Colonic mucosa (tissue), 4 donors: ENCODE measurements at regions not wholly inside any gene's neighbourhood (a gene's known extent, or its start where the extent isn't known, plus 50 kb on each side); places are given as distances from the start of the nearest gene placed in this dataset.

ENCODE experiments used
- DNase-seq: peaks from one replicate; pipeline ENCODE4 v3.0.0-alpha.2; 2020
- H3K27ac ChIP-seq: fragments of 200-600 bp; one replicate; pipeline ENCODE4 v1.8.0; 2021
- H3K27me3 ChIP-seq: fragments of 200-600 bp; one replicate; pipeline ENCODE4 v1.8.0; 2021
- H3K36me3 ChIP-seq: fragments of 200-600 bp; one replicate; pipeline ENCODE4 v1.8.0; 2021
- H3K4me1 ChIP-seq: fragments of 200-600 bp; one replicate; pipeline ENCODE4 v1.8.0; 2021; ENCODE audit warnings: mild to moderate bottlenecking
- H3K4me3 ChIP-seq: fragments of 200-600 bp; one replicate; pipeline ENCODE4 v1.8.0; 2021
- H3K9ac ChIP-seq, 2 donors: one replicate each; pipeline ENCODE4 v1.7.0; 2013; ENCODE audit warnings: control low read depth in 2 of 2, low read depth in 2 of 2, low read length in 2 of 2
- H3K9me3 ChIP-seq: fragments of 200-600 bp; one replicate; pipeline ENCODE4 v1.8.0; 2021
- CTCF ChIP-seq: fragments of 200-600 bp; IDR thresholded peaks from one replicate; pipeline ENCODE4 v1.8.0; 2022; ENCODE audit warnings: antibody characterized with exemption, mild to moderate bottlenecking
- intact Hi-C: fragments of 100-400 bp; cut with DNase I; formaldehyde crosslinking; loops from one replicate; pipeline ENCODE4 v1.14.1; 2022
- donor health status: healthy.
- donor health status: DM: no; HTN: no; CAD: no.
- donor health status: DM: no; HTN: no; CAD: no.

- Histone ChIP-seq H3K36me3 (no peaks in the 10 kb centered on the region), H3K27me3 (no peaks in the 10 kb centered on the region), H3K9ac (no peak overlapping the region), H3K4me1 (no peaks in the 10 kb centered on the region), H3K4me3 (no peak overlapping the region), H3K9me3 (no peaks in the 10 kb centered on the region), H3K27ac (no peak overlapping the region)
- no peak for TF ChIP-seq CTCF
- intact Hi-C loops: no loop called here
- no peak for DNase-seq
Observed at GRCh38 chr18:8977701-8978100, 124.8 kb upstream of the NDUFV2 start.

GRCh38 chr18:8978394-8978793 lies 124.1 kb upstream of the NDUFV2 start:
- no peaks in the 10 kb centered on the region for H3K36me3 ChIP-seq
- no peaks in the 10 kb centered on the region for H3K27me3 ChIP-seq
- H3K4me3 ChIP-seq: no peak overlapping the region
- intact Hi-C loops: no loop called here
- TF ChIP-seq CTCF: no peak
- H3K27ac ChIP-seq: no peak overlapping the region
- H3K9ac ChIP-seq: no peak overlapping the region
- no peaks in the 10 kb centered on the region for H3K9me3 ChIP-seq
- no peak for DNase-seq
- H3K4me1 ChIP-seq: no peaks in the 10 kb centered on the region

GRCh38 chr18:8979258-8979988 lies 123.1 kb upstream of the NDUFV2 start:
- Histone ChIP-seq H3K4me3 (no peak overlapping the region), H3K27ac (no peak overlapping the region), H3K27me3 (no peaks in the 10 kb centered on the region), H3K9me3 (no peaks in the 10 kb centered on the region), H3K4me1 (no peaks in the 10 kb centered on the region), H3K9ac (no peak overlapping the region), H3K36me3 (no peaks in the 10 kb centered on the region)
- intact Hi-C loops: no loop called here
- no peak for DNase-seq
- TF ChIP-seq CTCF: no peak

GRCh38 chr18:8980496-8980895 lies 122.0 kb upstream of the NDUFV2 start:
- DNase-seq: no peak

GRCh38 chr18:8980918-8981317 lies 121.6 kb upstream of the NDUFV2 start:
- Histone ChIP-seq H3K27me3 (no peaks in the 10 kb centered on the region), H3K27ac (no peak overlapping the region), H3K4me3 (no peak overlapping the region), H3K36me3 (no peaks in the 10 kb centered on the region), H3K4me1 (no peaks in the 10 kb centered on the region), H3K9ac (no peak overlapping the region), H3K9me3 (no peaks in the 10 kb centered on the region)
- no peak for TF ChIP-seq CTCF
- DNase-seq: no peak
- intact Hi-C loops: no loop called here

More at GRCh38 chr18:8980496-8980895, 122.0 kb upstream of the NDUFV2 start:
- H3K36me3 ChIP-seq: no peaks in the 10 kb centered on the region
- H3K4me1 ChIP-seq: no peaks in the 10 kb centered on the region
- TF ChIP-seq CTCF: no peak
- no peak overlapping the region for H3K9ac ChIP-seq
- intact Hi-C loops: no loop called here
- no peak overlapping the region for H3K27ac ChIP-seq
- H3K27me3 ChIP-seq: no peaks in the 10 kb centered on the region
- H3K4me3 ChIP-seq: no peak overlapping the region
- H3K9me3 ChIP-seq: no peaks in the 10 kb centered on the region
